ENCODE measurements at regions not wholly inside any gene's neighbourhood (a gene's known extent, or its start where the extent isn't known, plus 50 kb on each side); places are given as distances from the start of the nearest gene placed in this dataset.

DNA sequence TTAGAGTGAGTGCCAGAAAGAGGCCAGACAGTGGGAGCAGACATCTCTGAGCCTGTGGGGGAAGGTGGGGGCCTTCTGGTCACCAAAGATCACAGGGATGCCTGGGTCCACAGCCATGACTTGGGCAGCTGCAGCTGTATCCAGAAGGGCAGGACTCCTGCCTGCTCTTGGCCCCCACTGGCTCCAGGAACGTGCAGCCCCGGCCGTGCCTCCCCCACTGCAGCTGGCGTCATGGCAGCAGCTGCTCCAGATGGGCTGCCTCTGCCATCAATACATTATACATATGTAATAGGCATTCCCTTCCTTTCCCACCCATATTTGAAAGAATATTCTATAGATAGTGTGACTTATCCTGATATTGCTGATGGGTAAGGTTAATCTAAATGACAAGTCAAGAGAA, 195.5 kb upstream of the SNX19 start:
- in situ Hi-C loops (cut with MboI; ENCODE audit: low sequenced_read_pairs), result no loop called here

GRCh38 chr11:131118247-131118646, 202.0 kb upstream of the SNX19 start:
- in situ Hi-C loops (cut with MboI; ENCODE audit: low sequenced_read_pairs), result no loop called here

DNA sequence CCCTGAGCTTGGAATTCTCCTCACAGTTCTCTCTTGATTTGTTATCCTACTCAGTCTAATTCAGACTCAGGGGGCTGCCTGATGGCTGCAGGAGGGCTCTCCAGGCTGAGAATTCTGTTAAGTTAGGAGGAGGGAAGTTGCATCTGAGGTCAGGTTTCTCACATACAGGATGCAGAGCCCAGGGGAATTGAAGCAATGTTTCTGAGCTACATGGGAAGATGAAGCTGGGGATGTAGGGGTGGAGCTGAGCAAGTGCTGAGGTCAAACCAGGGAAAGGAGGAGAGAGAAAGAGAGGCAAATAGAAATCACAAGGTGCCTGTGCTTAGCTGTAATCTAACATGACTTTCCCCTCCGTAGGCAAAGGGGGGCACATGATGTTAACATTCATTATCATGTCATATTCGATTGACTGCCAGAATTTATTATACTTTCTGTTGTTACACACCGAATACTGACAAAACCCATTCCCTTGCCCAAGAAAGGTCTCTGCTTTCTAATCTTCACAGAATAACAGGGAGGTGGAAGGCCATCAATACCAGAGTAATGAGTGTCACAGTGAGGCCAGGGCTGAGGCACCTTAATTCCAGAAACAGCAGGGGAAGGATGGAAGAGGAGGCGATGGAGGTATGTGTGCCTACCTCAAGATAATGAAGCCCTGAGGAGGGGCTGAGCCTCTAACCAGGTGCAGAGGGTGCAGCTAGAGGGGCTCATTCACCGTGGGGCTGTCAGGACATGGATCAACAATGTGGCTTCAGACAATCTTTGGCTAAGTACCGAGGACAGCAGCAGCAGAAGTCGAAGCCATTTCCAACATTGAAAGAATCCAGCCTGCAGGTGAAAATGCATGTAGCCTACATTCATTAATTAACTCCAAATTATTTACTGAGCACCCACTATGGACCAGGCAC, 205.4 kb upstream of the SNX19 start:
- in situ Hi-C loops (cut with MboI; ENCODE audit: low sequenced_read_pairs), result no loop called here

DNA sequence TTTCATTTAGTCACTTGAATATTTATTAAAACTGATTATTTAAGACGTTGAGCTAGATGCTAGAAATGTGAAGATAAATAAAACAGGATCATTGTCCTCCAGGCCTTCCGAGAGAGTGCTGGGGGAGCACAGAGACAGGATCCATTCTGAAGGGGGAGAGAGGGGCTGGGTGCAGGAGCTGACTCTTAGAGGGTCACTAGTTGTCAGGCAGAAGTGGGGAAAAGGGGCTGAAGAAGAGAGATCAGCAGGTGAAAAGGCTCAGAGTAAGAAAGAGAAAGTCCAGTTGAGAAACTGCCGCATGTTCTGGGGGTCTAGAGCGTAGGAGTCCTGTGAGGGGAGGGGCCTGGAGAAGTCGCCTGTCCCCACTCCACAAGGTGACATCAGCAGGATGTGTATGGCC, 206.2 kb upstream of the SNX19 start:
- in situ Hi-C loops (cut with MboI; ENCODE audit: low sequenced_read_pairs), result no loop called here

DNA sequence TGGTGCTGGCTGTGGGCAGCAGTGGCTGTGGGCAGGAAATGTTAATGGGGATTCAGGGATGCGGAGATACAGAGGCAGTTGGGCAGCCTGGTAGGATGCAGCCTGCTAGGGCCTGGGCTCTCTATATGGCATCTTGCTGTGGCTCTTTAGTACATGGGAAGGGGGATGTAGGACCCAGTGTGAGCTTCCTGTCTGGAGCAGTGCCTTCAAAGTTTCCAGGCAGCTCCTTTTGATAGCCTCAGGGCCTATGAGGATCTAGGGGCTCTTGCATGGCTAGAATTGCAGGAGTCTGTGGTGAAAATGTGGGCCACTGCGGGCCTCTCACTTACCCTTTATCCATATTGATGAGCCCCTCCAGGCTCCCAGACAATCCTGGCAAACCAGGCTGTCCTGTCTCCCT, 213.2 kb upstream of the SNX19 start:
- in situ Hi-C loops (cut with MboI; ENCODE audit: low sequenced_read_pairs), result no loop called here

DNA sequence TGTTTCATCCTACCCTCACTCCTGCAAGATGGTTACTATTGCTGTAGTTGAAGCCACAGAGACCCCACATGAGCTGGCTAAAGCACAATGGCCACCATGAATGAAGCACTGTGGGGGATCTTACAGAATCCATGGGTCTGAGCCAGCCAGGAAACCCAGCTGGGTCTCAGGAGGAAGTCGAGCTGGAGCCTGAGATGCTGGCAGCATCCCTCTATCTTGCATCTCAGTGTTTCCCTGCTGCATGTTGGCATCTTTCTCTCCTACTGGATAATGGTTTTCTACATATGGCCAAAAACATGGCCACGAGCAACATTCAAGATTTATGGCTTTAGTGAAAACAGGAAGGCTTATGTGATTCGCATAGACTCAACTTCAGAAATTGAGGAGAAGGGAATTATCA, 219.3 kb upstream of the SNX19 start:
- in situ Hi-C loops (cut with MboI; ENCODE audit: low sequenced_read_pairs), result no loop called here

- in situ Hi-C loops (cut with MboI; ENCODE audit: low sequenced_read_pairs), result no loop called here
These were observed 220.2 kb upstream of the SNX19 start for GRCh38 chr11:131136486-131136885.

DNA sequence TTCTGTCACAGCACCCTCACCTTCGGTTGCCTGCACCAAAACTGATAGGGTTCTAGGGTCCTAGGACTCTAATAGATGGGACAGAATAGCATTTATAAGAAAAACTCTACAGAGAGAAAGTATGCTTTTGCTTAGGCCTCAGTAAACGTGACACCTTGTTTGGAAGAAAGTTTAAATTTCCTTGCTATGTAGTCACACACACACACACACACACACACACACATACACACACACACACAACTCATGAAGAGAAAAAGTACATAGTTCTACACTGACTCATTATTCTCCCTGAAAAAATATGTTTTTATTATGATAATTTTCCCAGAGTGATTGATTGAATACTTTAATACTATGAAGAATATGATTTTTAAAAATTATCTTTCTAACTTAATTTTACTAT, 220.8 kb upstream of the SNX19 start:
- in situ Hi-C loops (cut with MboI; ENCODE audit: low sequenced_read_pairs), result no loop called here

GRCh38 chr11:131138731-131139130, 222.5 kb upstream of the SNX19 start:
- in situ Hi-C loops (cut with MboI; ENCODE audit: low sequenced_read_pairs), result no loop called here

DNA sequence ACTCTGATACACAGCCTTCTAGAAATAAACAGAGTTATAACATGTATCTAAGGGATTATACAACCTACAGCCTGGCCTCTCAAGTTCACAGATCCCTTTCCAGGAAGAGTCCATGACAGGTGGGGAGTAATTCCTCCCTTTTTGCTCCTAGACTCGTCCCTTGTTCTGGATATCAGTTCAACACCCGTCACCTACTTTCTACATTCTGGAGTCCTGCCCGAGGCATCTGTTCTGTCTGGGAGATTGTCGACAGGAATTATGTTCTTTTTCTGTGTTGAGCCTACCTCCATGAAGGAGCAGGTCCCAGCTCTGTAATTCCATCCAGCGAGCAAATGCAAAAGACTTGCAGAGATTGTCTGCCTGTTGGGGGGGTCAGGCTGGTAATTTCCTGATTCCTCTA, 224.6 kb upstream of the NTM start:
- in situ Hi-C loops (cut with MboI; ENCODE audit: low sequenced_read_pairs), result no loop called here

GRCh38 chr11:131146827-131147490, 223.5 kb upstream of the NTM start:
- in situ Hi-C loops (cut with MboI; ENCODE audit: low sequenced_read_pairs), result no loop called here

GRCh38 chr11:131154351-131154750, 216.1 kb upstream of the NTM start:
- in situ Hi-C loops (cut with MboI; ENCODE audit: low sequenced_read_pairs), result no loop called here

GRCh38 chr11:131157678-131158077, 212.7 kb upstream of the NTM start:
- in situ Hi-C loops (cut with MboI; ENCODE audit: low sequenced_read_pairs), result no loop called here

GRCh38 chr11:131160846-131161245, 209.6 kb upstream of the NTM start:
- in situ Hi-C loops (cut with MboI; ENCODE audit: low sequenced_read_pairs), result no loop called here

GRCh38 chr11:131163613-131164012, 206.8 kb upstream of the NTM start:
- in situ Hi-C loops (cut with MboI; ENCODE audit: low sequenced_read_pairs), result no loop called here

GRCh38 chr11:131165036-131165435, 205.4 kb upstream of the NTM start:
- in situ Hi-C loops (cut with MboI; ENCODE audit: low sequenced_read_pairs), result no loop called here

GRCh38 chr11:131168839-131169713, 201.3 kb upstream of the NTM start:
- in situ Hi-C loops (cut with MboI; ENCODE audit: low sequenced_read_pairs), result no loop called here

- in situ Hi-C loops (cut with MboI; ENCODE audit: low sequenced_read_pairs), result no loop called here
These were observed 198.4 kb upstream of the NTM start for GRCh38 chr11:131172011-131172410.

- in situ Hi-C loops (cut with MboI; ENCODE audit: low sequenced_read_pairs), result no loop called here
These were observed 192.4 kb upstream of the NTM start for GRCh38 chr11:131178020-131178419.

GRCh38 chr11:131178596-131178995, 191.8 kb upstream of the NTM start:
- in situ Hi-C loops (cut with MboI; ENCODE audit: low sequenced_read_pairs), result no loop called here

- in situ Hi-C loops (cut with MboI; ENCODE audit: low sequenced_read_pairs), result no loop called here
These were observed 190.6 kb upstream of the NTM start for GRCh38 chr11:131179836-131180235.
